HG03175 (cell line): ENCODE measurements at regions not wholly inside any gene's neighbourhood (a gene's known extent, or its start where the extent isn't known, plus 50 kb on each side); places are given as distances from the start of the nearest gene placed in this dataset.

Source experiments
- ATAC-seq: cut with Tn5 transposase; IDR thresholded peaks from one replicate; pipeline ENCODE4 v1.9.1; 2021; ENCODE audit warnings: mild to moderate bottlenecking, moderate library complexity; ENCODE audit not compliant: unreplicated experiment

- no peak for ATAC-seq
These were observed 514.3 kb downstream of the GBA3 start for GRCh38 chr4:23207059-23207458.

- ATAC-seq = no peak
These were observed 510.0 kb downstream of the GBA3 start for GRCh38 chr4:23202712-23203247.

- no peak for ATAC-seq
These were observed 502.0 kb downstream of the GBA3 start for GRCh38 chr4:23194751-23195150.

GRCh38 chr4:23174179-23174578 is 481.4 kb downstream of the GBA3 start:
- ATAC-seq = no peak

- no peak for ATAC-seq
These were observed 479.2 kb downstream of the GBA3 start for GRCh38 chr4:23171976-23172375.

GRCh38 chr4:23169608-23170311 is 477.0 kb downstream of the GBA3 start:
- no peak for ATAC-seq

GRCh38 chr4:23166919-23167318 is 474.2 kb downstream of the GBA3 start:
- ATAC-seq = no peak

GRCh38 chr4:23166407-23166806 is 473.7 kb downstream of the GBA3 start:
- ATAC-seq = no peak

- no peak for ATAC-seq
These were observed 472.9 kb downstream of the GBA3 start for GRCh38 chr4:23165669-23166068.

GRCh38 chr4:23163647-23164436 is 471.1 kb downstream of the GBA3 start:
- no peak for ATAC-seq

- no peak for ATAC-seq
These were observed 469.5 kb downstream of the GBA3 start for GRCh38 chr4:23162275-23162674.

GRCh38 chr4:23161787-23162186 is 469.1 kb downstream of the GBA3 start:
- no peak for ATAC-seq

- no peak for ATAC-seq
These were observed 460.3 kb downstream of the GBA3 start for GRCh38 chr4:23153076-23153475.

- ATAC-seq = no peak
These were observed 457.1 kb downstream of the GBA3 start for GRCh38 chr4:23149815-23150214.

- ATAC-seq = no peak
These were observed 452.0 kb downstream of the GBA3 start for GRCh38 chr4:23144707-23145106.

GRCh38 chr4:23135792-23136645 is 443.3 kb downstream of the GBA3 start:
- no peak for ATAC-seq

- ATAC-seq = no peak
These were observed 441.6 kb downstream of the GBA3 start for GRCh38 chr4:23134331-23134730.

- ATAC-seq = no peak
These were observed 438.1 kb downstream of the GBA3 start for GRCh38 chr4:23130845-23131244.

- no peak for ATAC-seq
These were observed 432.4 kb downstream of the GBA3 start for GRCh38 chr4:23125118-23125517.

- no peak for ATAC-seq
These were observed 430.1 kb downstream of the GBA3 start for GRCh38 chr4:23122666-23123400.

GRCh38 chr4:23120374-23120773 is 427.6 kb downstream of the GBA3 start:
- ATAC-seq = no peak
